OCI-LY3 (cell line): ENCODE measurements at regions not wholly inside any gene's neighbourhood (a gene's known extent, or its start where the extent isn't known, plus 50 kb on each side); places are given as distances from the start of the nearest gene placed in this dataset.

ENCODE experiments used
- CTCF ChIP-seq: fragments of 200-600, 300-600 bp; sonication (generic); IDR thresholded peaks from 2 replicates; pipeline ENCODE4 v1.5.1; 2014; ENCODE audit warnings: antibody characterized with exemption, low read length, low read depth
- EZH2phosphoT487 ChIP-seq: fragments of 200-600 bp; shearing (Covaris generic); IDR thresholded peaks from 2 replicates; pipeline ENCODE4 v1.6.1; 2018; ENCODE audit warnings: antibody characterized with exemption, mixed run types, low read depth

GRCh38 chr2:189341077-189341476 lies 100.2 kb upstream of the WDR75 start:
- TF ChIP-seq CTCF: no peak
- TF ChIP-seq EZH2phosphoT487: no peak
